GM18868 (cell line): ENCODE measurements at regions not wholly inside any gene's neighbourhood (a gene's known extent, or its start where the extent isn't known, plus 50 kb on each side); places are given as distances from the start of the nearest gene placed in this dataset.
"Not testable (repeated sequence)": the region's sequence is repeated elsewhere in the genome, so short reads cannot be mapped to it uniquely, and the experiment has no call there.

ENCODE experiments used
- ATAC-seq: cut with Tn5 transposase; IDR thresholded peaks from one replicate; pipeline ENCODE4 v1.9.1; 2021; ENCODE audit warnings: mild to moderate bottlenecking, moderate library complexity; ENCODE audit not compliant: unreplicated experiment

DNA sequence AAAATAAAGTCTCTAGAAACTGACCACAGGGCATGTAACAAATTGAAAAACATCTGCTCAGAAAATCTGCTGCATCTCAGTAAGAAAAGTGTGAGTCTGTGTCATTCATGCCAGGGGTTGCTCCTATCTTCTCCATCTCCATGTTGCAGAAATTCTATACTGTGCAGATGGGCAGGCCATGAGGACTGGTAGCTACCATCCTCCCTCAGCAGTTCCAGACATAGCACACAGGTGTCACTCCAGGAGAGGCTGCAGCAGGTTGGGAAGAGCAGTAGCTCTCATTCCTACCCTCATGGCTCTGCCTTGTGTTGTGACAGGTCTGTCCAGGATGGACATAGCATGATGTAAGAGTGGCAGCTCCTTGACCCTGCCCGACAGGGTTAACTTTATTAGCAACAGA, 173.4 kb downstream of the NDUFS4 start:
- ATAC-seq: no peak

DNA sequence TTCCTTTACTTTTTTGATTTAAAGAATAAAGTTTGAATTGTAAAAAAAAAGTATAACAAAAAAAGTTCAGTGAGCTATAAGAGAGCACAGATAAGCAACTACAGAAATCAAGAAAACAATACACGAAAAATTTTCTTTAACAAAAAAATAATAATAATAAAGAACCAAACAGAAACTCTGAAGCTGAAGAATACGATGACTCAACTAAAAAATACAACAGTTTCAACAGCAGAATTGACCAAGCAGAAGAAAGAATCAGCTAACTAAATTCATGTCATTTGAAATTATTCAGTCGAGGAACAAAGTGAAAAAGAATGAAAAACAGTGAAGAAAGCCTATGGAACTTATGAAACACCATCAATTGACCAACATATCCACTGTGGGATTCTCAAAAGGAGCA, 177.7 kb downstream of the NDUFS4 start:
- no peak for ATAC-seq

DNA sequence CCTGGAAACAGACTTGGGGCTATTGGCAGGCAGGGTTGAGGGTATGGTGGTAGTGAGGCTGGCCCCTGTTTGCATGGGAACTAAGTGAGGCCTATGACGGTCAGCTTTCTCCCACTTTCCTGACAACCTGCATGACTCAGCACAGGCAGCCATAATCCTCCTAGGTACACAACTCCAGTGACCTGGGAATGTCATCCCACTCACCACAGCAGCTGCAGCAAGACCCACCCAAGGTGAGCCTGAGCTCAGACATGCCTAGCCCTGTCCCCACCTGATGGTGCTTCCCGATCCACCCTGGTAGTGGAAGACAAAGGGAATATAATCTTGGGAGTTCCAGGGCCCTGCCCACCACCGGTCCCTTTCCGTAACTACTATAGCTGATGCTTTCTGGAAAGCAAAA, 178.7 kb downstream of the NDUFS4 start:
- ATAC-seq: no peak

DNA sequence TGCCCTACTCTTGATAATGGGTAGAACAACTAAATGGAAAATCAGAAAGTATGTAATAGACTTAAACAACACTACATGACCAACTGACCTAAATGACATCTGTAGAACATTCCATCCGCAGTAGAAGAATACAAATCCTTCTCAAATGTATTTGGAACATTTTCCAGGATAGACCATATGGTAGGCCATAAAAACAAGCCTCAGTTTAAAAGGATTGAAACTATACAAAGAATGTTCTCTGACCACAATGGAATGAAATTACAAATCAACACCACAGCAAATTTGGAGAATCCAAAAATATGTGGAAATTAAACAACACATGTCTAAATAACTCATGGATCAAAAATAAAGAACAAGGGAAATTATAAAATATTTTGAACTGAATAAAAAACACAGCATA, 189.2 kb downstream of the NDUFS4 start:
- no peak for ATAC-seq

DNA sequence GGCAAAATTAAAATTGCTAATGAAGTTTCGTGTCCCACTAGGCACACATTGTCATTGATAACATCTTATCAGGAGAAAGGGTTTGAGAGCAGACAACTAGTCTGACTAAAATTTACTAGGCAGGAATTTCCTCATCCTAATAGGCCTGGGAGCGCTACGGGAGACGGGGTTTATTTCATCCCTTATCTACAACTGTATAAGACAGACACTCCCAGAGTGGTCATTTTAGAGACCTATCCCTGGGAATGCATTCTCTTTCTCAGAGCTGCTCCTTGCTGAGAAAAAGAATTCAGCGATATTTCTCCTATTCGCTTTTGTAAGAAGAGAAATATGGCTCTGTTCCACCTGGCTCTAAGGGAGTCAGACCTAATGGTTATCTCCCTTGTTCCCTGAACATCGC, 191.8 kb downstream of the NDUFS4 start:
- not testable (repeated sequence) for ATAC-seq

DNA sequence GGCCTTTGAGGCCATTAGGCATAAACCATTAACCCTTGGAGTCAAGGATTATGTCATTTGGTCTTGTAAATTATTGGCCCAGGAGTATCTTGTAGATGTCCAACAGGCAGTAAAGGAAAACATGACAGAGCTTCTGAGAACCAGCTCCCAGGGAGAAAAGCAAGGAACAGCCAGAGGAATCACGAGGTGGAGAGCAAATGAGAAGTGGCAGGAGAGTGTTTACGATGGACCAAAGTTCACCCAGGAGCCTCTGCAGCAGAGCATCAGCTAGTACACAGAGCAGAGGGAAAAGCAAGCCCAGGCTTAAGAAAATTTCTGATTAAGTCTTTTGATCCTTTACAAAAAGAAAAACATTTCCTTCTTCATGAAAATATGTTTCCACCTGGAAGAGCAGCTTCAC, 206.2 kb downstream of the NDUFS4 start:
- no peak for ATAC-seq

DNA sequence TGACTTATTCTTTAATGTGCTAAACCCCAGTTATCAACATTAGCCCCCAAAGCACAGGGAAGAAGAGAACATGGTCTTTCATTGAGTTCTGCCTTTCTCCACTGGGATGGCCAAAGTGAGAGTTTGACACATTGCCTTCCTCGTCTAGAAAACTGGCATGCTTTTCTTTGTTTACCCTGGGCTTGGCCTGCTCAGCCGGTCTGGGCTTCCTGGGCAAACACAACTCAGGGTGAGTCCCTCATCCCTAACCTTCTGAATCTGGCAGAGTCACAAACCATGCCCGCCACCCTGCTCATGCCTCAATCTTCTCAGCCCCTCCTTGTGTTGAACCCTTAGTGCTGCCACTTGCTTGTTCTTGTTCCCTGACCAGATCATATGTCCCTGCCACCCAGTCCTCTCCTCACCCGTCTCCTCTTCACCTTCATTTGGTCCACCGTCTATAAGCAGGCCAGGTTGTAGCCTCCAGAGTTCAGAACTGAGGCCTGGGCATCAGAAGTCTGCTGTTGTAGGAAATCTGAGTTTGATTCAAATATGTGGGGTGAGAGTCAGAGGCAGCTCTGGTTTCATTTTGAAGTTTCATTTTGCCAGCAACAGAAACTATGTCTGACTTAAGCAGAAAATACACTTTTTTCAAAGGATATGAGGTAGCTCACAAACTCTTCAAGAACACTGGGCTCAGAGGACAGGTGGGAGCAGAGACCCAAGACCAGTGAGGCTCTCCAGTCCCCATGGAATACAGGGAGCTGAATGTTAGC, 217.6 kb downstream of the NDUFS4 start:
- no peak for ATAC-seq

DNA sequence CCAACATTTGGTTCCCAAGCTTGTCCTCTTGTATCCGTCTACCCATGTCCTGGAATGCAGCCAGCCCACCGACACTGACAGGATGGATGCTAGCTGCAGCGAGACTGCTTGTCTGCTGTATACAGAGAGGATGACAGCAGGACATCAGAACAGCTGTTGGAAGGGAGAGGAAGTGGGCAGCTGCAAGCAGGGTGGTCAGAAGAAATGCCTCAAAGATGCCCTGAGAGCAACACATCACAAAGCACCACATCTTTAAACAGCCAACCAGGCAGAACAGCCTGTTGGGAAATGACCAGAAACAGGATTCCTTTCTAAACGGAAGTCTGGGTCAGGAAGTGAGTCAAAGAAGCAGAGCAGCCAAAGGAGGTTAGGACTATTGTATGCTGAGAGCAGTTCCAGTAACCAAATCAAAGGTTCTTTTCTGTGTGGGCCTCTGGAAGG, 219.1 kb downstream of the NDUFS4 start:
- ATAC-seq: no peak

DNA sequence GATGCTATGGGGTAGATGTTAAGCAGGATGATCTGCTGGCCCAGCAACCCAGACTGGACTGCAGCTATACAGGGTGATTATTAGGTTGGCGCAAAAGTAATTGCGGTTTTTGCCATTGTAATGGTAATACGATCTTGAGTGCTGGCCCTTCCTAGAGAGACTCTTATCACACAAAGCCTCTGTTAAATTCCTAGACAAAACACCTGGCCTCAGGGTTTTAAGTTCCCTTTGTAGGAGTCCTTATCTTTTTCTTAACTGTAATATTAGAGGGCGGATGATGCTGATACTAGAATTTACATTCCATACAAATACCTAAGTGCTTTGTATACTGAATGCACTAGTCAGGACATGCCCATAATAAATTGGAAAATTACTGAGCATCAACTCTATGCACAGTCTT, 222.2 kb downstream of the NDUFS4 start:
- no peak for ATAC-seq

DNA sequence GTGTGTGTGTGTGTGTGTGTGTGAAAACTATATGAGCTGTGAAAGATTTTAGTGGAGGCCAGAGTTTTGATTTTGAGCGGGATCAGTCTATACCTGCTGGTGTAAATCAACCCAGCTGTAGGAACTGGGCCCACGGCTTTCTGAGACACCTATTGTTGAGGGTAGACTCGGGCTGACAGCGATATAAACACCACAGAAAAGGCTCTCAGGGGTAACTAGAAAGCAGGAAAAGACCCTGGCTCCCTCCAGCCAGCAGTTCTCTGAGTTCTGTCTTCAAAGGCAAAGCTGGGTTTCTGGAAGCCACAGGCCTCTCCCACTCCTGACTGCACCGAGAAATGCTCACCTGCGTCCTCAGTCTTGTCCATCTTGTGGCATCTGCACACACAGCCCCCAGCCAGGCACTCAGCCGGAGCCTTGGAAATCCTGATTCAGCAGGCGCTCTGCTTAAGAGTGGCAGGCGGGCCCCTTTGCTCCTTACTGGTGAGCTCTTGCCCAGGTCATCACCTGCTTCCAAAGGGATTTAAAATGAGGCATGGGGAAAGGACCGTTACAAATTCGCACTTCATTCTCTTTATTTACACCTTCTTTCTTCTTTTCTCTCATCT, 223.3 kb downstream of the NDUFS4 start:
- ATAC-seq: no peak

DNA sequence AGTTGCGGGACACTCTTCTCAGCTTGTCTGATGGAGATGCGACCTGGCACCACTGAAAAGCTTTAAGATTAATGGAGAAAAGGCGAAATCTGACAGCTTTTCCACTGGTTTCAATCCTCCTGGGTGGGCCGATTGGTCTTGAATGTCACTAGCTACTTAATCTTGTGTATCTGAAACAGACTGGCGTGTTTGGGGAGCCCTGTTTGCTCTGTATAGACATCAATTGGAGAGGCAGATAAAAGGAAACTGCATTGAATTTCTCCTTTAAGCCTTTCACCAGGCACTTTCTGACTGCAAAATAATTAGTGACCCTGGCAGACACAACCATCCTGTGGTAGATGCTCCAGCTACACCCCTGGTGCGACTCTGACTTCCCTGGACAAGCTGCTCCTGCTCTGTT, 224.2 kb downstream of the NDUFS4 start:
- no peak for ATAC-seq

DNA sequence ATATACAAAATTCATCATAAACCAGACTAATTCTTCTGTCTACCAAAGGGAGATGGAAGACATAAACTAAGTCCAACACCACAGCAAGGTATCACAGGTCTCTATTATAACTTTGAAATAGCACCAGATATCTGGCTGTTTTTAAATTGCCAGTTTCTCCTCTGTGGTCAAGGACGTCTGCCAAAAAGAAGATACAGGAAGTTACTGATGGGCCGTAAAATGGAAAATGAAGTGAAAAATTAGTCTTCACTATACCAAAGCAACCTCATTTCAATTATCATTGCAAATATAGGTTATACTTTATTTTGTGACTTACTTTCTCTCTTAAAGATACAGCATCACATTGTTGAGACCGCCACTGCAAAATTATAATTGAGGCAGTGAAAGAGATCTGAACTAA, 225.5 kb downstream of the NDUFS4 start:
- no peak for ATAC-seq

DNA sequence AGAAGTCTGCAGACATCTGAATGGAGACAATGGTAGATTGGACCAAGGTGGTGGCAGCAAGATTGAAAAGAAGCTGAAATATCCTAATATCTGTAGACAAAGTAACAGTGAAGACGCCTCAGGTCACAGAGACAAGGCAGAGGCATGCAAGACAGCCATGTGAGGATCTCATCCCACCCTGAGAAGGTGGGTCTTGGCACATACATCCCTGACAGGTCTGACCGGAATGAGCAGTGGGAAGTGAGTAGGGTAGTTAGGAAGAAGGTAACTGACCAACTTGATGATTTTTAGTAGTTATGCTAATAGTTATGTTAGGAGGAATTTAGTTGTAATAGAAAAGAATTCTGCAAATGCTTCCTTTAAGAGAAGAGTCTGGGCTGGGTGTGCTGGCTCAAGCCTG, 229.6 kb downstream of the NDUFS4 start:
- ATAC-seq: no peak

DNA sequence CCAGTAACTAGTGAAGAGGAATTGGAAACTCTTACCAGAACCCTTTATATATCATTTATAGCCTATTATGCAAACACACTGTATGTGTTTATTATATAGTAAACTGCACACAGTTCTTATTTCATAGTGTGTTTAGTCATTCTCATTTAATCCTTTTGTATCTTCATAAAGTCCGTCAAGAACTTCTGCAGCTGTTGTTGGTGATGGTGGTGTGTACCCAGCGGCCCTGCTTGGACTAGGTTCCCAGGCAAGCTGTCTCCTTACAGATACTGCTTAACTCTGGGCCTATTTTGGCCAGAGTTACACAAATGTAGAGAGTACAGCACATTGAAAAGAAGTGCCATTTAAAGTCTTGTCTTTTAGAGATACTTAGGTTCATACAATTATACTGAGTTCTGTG, 231.9 kb downstream of the NDUFS4 start:
- no peak for ATAC-seq

DNA sequence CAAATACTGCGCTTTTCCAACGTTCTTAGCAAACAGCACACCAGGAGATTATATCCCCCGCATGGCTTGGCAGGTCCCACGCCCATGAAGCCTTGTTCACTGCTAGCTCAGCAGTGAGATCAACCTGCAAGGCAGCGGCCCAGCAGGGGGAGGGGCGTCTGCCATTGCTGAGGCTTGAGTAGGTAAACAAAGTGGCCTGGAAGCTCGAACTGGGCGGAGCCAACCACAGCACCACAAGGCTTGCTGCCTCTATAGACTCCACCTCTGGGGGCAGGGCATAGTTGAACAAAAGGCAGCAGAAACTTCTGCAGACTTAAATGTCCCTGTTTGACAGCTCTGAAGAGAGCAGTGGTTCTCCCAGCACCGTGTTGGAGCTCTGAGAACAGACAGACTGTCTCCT, 239.2 kb downstream of the NDUFS4 start:
- ATAC-seq: not testable (repeated sequence)

DNA sequence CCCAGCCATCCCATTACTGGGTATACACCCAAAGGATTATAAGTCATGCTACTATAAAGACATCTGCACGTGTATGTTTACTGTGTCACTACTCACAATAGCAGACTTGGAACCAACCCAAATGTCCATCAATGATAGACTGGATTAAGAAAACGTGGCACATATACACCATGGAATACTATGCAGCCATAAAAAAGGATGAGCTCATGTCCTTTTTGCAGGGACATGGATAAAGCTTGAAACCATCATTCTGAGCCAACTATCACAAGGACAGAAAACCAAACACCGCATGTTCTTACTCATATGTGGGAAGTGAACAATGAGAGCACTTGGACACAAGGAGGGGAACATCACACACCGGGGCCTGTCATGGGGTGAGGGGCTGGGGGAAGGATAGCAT, 248.0 kb downstream of the NDUFS4 start:
- not testable (repeated sequence) for ATAC-seq

DNA sequence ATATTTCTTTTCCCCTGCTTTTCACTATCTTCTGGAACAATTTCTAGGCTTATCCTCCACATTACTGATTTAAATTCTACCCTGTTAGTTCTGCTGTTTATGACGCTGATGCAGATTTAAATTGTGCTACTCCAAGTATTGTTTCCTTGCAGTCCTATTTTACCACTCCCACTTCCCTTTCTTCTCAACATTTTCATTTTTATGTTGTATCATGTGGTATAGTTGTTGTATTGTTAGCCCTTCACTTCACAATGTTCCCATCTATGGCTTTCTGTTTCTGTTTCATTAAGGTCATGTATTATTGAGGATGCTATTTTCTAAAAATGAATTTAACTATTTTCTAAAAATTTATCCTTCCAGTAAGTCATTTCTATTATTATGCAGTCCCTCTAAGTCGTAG, 254.4 kb downstream of the NDUFS4 start:
- ATAC-seq: no peak

DNA sequence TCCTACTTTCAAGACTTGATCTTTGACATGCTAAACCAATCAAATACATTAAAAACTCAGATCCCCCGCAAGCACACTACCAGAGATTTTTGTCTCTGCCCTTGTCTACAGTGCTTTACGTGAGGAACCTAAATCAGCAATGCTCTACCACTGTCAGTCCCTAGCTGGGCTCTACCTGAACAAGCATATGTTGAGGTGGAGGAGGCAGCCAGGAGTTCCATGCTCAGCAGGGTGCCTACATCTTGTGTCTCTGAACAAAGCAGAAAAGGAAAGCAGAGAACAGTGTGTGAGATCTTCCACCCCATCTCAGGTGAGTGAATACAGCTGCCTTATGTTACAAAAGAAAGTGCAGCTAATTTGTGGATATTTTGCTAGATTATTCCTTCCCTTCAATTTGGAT, 255.0 kb downstream of the NDUFS4 start:
- ATAC-seq: no peak

DNA sequence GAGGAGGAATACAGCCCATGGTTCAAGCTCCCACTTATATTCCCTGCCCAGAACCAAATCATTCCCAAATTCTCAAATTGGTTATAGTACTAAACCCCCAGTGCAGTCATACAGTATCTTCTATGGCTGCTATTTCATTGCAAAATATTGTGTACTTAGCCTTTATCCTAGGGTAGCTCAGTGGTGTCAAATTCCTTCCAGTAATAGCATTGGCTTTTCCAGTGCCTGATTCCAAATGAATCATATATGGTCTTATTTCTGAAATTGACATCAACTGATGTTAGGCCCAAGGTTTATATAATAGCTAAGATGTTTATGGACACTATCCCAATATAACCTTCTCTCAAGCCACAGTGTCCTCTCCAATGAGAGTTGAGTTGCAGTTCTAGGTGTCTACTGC, 256.7 kb downstream of the NDUFS4 start:
- no peak for ATAC-seq

DNA sequence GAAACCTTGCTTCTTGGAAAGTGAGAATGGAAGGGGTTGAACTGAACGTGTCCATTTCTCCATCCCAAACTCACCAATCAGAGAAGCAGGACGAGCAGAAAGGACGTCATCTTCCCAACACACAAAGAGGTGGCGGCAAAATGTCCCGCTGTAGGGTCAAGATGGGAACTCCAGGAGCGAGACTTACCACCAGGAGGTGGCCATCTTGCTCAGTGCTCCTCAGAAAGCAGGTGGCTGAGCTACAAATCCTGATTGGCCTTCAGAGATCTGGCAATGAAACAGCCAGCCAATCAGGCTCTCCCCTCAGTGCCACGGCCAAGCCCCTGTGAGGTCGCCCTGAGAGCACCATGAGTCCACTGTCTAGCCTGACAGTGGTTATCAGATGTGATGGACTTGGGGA, 259.0 kb downstream of the NDUFS4 start:
- ATAC-seq: no peak

DNA sequence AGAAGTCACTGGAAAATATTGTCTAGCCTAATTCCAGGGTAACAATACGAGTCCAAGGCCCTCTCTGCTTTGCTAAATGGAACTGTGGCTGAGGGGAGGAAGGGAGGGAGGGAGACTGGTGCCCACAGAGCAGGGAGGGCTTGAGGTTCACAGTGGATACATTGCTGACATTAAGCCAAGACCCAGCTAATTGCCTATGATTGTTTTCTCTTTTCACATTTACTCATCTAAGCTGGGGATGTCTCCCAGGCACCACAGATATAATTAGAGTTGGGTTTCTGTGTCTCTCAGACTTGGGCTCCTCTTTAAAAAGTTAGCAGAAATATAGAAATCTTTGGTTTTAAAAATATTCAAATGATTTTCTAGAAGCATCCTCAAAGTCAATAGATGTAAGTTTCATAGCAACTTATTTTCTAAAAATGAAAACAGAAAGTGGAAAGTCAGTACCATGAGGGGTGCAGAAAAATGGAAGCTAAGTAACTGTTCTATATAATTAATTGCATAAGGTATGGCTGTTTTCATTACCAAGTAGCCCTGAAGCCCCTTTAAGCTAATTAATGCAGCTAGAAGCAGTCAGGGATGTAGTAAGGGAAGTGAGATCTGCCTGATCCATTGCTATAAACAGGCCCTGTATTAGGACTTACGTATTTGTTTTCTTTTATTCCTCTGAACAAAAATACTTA, 259.8 kb downstream of the NDUFS4 start:
- peak; percentile 63 for ATAC-seq

DNA sequence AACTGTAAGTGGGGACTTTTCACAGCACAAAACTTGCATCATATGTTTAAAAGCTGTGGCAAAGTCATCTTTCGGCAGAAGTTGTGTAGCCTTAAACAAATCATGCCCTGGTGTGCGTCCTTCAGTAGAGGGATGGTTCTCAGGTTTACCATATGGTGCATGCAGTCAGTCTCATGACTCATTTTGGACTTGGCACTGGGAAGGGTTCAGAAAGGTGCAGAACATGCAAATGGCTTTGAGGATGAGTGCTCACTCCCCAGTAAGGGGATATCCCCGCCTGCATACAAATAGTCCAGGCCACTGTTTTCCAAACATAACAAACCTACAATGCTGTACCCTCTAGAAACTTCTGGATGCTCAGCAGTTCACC, 260.3 kb downstream of the NDUFS4 start:
- peak; percentile 90 for ATAC-seq
